SK-N-MC (cell line): ENCODE measurements at regions not wholly inside any gene's neighbourhood (a gene's known extent, or its start where the extent isn't known, plus 50 kb on each side); places are given as distances from the start of the nearest gene placed in this dataset.

Source experiments
- EZH2 ChIP-seq: fragments of 200-600 bp; sonication (generic); IDR thresholded peaks from one replicate; pipeline ENCODE4 v1.6.1; 2017; ENCODE audit warnings: antibody characterized with exemption
- POLR2AphosphoS5 ChIP-seq: IDR thresholded peaks from 2 replicates; pipeline ENCODE4 v1.6.1; 2012; ENCODE audit warnings: mild to moderate bottlenecking, low read depth, low read length, borderline replicate concordance

DNA sequence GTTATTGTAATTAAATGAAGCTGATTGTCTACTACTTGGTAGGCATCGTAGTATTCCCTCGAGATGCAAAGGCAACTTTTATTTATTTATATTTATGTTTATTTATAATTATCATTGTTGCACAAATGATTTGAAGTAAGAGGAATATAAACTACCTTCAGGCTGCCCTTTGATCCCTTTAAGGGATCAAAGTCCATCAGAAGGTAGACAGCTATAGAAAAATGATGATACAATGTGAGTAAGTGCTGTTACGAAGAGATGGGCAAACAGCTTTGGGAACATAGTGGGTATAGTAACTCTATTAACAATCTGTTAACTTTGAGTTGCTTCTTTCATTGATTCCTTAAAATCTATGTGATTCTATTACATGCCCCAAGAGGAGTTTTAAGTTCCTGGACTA lies 512.8 kb upstream of the CITED2 start:
- TF ChIP-seq EZH2 (no peak), POLR2AphosphoS5 (no peak)
